Activated naive CD8-positive, alpha-beta T cell treated with anti-CD3 and anti-CD28 coated beads, Interleukin-2, amount 50 U/mL, for 16 hours (primary cell): ENCODE measurements at regions not wholly inside any gene's neighbourhood (a gene's known extent, or its start where the extent isn't known, plus 50 kb on each side); places are given as distances from the start of the nearest gene placed in this dataset.

Experiments
- DNase-seq: peaks from one replicate; pipeline ENCODE4 v3.0.0-alpha.2; 2020; ENCODE audit warnings: low read depth, low spot score

DNA sequence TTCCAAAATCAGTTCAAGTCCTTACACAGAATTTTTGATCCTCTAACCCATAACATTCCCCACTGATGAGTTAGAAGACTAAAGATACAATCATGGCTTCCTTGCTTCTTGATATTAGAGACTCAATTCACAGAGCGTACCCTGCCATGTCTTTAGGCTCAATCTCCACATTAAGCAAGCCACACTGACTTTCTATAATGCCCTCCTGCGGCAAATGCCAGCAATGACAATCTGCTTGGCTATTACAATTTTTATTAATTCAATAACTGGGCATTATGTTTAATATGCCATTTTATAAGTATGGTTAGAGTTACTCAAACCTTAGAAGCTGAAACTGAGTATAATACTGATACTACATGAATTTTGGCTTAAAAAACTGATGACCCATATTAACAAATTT is 479.7 kb upstream of the NR2F2 start:
- DNase-seq, result no peak

DNA sequence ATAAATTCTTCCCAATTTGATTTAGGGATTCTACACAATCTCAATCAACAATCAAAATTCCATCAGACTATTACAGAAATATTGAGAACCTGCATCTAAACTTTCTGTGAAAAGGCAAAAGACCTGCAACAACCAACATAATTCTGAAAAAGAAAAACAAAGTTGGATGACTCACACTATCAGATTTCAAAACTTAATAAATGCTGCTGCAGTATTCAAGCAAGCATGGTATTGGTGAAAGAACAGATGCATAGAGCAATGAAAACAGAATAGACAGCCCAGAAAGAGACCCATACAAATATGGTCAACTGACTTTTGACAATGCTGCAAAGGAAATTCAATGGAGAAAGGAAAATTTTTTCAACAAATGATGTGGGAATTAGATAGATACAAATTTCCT is 477.1 kb upstream of the NR2F2 start:
- DNase-seq, result no peak

DNA sequence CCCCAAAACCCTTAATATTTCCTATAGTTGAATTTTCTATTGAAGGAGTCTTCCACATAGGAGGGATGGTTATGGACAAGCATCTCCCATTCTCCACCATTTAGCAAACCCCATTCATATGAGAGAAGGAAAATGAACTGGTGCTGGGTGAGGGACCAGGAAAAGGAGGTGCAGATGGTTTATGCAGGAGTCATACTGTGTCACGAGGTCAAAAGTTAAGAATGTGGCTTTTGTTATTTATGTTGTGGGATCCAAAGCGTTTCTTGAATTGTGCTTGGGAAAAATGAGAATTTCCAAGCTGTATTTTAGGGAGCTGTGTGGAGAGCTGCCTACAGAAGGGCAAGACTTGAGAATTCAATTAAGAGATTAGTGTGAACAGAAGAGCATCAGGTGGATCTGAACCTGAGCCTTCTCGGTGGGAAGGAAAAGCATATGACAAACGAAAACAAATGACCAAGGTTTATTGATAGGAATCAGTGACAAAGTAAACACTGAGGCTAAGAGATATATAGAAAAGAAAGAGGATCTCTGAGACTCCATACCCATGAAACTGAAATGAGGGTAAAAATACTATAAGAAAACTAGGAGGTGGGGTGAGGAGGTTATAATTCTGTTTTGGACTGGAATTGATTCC is 473.3 kb upstream of the NR2F2 start:
- DNase-seq, result no peak

DNA sequence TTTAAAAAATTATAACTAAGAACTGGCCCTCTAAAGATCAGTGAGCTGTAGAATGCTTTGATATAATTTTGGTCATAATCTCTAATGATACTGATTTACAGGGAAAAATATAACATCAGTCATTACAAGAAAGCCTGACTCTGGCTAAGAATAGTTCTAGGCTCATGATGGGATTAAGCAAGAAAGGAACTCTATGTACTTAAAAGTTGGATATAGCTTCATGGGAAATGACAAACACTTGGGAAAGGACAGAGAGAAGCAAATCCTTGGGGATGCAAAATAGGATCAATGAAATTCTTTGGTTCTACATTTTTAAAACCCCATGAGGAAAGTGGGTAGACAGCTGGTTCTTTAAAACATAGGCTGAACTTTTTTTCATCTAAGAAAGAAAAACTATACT is 472.7 kb upstream of the NR2F2 start:
- no peak for DNase-seq

DNA sequence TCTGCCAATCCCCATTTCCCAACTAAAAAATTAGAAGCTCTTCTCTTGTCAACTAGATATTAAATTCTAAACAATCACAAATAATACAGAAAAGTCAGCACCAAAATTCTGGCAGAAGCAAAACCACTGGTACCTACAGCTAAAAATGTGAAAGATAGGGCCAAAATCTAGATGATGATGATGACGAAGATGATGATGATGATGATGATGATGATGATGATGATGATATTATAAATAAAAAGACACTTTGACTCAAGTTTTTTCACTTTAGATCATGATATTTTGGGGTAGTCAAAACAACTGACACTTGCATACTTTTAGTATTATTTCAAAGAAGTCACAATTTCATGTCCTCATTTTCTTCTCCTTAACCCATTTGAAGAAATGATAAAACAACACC is 470.1 kb upstream of the NR2F2 start:
- DNase-seq, result no peak

DNA sequence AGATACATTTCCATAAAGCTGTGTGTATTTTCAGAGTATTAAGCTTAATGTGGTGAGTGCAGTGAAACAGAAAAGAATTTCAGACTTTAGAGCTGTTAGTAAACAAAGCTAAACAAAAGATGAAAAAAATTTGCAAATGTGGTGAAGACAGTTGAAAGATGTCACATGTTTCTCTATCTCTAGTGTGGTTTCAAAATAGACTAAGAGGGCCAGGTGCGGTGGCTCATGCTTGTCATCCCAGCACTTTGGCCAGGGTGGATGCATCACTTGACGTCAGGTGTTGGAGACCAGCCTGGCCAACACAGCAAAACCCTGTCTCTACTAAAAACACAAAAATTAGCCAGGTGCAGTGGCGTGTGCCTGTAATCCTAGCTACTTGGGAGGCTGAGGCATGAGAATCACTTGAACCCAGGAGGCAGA is 466.0 kb upstream of the NR2F2 start:
- no peak for DNase-seq

DNA sequence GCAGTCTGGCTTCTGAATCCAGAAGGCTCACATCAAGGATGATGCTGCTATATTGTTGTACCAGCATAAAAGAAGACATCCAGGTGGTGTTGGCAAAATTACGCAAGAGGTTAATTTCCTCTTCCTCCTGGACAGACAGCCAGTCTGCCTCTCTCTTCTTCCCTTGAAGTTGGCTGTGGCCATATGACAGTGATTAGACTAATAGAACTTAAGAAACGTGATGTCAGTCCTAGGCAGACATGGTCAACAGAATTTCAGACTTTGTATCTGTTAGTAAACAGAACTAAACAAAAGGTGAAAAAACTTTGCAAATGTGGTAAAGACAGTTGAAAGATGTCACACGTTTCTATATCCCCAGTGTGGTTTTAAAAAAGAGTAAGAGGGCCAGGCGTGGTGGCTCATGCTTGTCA is 465.2 kb upstream of the NR2F2 start:
- no peak for DNase-seq

DNA sequence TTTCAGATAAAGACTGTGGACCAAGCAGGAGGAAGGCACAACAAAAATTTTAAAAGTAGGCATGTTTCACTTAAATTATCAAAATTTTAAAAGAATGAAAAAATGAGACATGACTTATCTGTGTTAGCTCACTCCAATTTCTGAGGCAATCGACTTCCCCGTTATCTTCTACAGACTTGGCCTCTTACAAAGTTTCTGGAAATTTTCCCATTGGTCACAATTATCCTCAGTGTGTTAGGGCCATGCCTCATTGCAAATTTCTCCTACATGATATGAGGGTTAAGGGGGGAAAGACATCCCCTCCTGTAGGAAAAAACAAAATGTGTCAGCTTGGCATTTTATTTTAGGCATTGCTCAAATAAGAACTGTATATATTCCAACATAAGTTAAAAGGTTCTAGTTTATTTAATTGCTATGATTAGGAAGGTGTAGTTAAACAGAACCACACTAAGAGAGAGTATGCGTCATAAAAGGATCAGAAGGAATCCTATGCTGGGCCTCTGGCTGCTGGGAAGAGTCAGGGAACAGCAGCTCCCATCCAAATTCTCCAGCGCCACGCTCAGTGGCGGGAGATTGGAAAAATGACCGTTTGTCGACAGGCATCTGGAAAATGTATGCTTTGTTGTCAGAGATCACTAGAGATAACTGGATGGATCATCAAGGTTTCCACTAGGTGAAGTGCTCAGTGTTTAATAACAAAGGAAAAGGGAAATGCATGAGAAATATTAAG is 463.6 kb upstream of the NR2F2 start:
- DNase-seq, result no peak

DNA sequence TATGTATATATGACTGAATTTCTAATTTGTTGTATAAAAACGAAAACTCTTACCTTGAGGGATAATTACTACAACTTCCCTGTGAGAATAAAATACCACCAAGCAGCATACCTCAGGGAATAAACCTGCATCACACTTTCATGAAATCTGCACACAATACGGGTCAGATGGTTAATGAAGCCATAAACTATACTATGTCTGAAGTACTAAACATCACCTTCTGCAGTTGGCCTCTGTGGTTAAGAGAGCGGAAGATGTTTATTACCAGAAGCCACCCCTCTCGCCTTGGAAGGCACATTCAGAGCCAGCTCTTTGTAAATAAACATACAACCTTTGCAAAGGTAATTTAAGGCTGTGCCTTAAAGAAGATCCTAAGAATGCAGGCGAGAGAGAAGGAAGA is 462.1 kb upstream of the NR2F2 start:
- DNase-seq, result no peak

DNA sequence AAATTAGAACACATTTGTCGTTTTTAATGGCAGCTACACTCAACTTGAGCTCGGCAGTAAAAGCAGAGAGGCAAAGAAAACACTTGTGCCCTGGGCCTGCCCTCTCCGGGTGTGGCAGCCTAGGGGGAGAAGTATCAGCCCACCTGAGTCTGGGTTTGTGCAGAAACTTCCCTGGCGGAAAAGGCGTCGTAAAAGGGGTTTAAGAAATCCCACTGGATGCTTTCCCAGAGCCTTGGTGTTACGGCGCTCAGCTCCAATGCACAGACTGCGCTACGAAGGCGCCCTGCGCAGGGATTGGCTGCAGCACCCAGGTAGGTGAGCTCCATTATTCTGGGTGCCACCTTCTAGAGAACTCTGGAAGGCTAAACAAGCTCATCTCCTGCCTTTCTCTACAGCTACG is 461.5 kb upstream of the NR2F2 start:
- no peak for DNase-seq

DNA sequence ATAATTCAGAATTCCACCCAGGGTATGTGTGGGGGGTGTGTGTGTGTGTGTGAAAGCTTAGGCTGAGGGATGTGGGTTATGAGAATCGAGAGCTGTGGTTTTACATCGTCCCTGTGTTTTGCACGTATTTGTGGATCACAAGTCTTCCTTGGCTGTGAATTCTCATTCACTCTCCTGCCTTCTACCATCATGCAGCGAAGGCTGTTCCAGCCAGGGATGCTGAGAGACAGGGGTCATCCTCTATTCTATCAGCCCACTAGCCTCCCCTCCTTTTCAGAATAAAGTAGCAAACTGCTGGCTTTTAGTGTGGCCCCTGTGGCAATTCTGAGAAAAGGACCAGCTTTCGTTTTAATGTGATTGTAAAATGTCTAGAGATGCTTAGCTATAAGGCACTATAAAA is 460.6 kb upstream of the NR2F2 start:
- DNase-seq, result no peak

DNA sequence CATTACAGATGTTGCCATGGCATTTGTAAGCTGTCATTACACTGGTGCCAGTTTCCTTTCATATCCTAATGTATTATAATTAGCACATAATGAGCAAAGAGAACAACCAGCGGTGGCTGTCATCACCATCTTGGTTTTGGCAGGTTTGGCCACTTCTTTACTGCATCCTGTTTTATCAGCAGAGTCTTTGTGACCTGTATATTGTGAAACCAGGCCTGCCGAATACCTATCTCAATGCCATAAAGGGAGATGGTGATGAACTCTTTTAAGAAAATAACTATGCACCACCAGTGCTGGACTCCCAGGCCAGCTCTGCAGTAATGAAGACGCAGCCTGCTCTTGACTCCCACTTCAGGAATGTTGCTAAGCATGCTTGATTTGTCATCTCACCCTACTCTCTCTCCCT is 458.1 kb upstream of the NR2F2 start:
- DNase-seq, result no peak

DNA sequence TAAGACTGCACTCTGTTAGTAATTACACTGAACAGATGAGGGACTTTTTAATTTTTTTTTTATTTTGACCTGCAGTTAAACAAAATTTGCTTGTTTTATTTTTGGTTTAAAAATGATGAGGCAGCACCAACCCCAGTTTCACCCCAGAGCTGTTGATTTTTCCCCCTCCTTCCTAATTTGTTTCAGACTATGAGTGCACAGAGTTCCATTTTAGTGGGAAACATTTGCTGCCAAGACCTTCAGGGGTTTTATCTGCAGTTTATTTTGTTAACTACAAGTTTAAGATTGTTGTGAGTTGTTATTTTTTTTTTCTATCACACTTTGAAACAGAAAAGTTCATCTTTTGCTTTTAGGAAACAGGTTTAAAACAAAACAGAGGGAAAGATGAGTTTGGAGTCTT is 455.9 kb upstream of the NR2F2 start:
- no peak for DNase-seq

DNA sequence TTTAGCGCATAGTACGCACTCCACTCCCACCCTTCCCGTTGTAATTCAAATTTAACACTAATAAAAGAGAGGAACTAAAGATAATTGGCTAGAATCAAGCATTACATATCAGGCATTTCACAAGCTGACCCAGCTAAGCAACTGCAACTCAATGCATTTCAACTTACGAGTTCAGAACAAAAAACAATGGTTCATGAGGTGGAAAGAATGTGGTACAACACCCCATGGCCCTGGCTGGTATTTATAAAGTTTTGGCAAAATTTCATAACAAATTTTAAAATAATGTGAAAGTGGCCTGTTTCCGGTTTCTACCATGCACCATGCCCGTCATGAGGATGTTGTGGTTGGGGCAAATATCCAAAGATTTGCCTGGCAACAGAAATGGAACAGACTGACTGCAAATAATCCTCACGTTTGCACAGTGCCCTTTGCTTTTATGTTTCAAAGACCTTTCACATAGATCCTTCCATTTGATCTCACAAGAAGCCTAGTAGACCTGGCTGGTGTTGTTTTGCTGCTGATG is 455.3 kb upstream of the NR2F2 start:
- DNase-seq, result no peak

DNA sequence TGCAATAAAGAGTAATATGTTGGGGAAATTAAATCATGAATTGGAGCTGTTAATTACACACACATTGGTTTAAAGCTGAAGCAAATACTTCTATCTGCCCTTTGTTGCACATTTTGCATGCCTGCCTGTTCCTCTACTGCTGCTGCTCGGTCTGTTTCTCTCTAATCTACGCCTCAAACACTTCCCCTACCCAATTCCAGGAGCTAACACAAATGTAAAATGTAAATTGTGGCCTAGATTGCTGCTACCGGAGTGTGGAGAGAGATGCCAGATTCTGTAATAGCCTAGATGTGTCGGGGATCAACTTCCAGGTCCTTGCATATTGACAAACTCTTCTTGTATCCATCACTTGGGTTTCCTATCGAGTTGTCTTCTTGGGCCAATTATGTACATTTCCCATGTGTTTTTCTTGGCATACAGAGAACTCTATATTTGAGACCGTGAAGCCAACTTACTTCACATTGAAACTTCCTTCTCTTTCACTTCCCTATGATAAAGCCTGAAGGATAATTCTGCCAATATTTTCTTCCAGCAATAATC is 450.4 kb upstream of the NR2F2 start:
- no peak for DNase-seq

DNA sequence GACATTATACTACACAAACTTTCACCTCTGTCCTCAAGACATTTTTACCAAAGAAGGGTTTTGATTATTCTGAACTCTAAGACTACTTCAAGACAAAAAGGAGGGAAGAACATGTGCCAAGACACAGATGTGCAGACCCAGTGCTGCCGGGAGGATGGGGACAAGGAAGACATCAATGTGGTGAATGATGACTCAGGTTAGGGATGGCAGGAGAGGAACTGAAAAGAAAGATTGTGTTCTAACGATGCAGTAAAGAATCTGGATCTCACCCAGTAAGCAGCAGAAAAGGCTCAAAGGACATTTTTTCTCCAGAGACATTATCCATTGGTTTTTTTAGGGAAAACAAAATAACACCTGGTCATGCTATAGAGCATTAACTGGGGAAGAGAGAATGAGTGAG is 449.9 kb upstream of the NR2F2 start:
- no peak for DNase-seq

DNA sequence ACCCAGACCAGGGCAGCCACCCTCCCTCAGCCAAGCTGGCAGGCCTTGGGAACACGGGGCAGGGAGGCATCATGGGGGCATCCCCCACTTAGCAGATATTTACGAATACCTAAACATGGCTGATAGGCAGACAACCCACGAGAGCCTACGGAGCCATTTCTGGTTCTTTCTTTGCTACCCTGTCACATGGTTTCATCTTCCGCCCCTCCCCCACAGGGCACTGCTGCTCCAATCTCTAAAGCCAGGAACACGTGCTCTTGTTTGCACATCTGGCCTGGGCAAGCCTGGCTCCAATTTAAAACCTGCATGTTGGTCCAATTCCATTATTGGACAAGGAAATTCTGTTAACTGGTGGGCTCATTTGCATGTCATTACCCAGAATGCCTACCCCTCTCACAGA is 447.4 kb upstream of the NR2F2 start:
- DNase-seq, result no peak

DNA sequence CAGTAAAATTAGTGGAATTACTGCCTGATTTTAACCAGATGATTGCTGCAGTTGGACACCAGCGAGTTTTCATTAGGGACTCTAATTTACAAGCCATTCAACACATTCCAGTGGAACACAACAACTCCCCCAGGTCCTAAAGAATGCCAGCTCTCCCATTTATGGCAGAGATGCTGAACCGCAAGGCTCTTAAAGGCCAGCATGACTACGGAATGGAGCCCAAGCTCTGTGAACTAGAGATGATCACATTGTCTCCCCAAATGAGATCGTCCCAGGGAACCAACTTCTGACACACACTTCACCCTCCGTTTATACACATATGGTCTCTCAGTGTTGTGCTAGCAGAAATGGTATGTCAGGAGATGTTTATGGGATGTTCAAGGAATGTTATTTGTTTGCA is 446.2 kb upstream of the NR2F2 start:
- DNase-seq, result no peak

DNA sequence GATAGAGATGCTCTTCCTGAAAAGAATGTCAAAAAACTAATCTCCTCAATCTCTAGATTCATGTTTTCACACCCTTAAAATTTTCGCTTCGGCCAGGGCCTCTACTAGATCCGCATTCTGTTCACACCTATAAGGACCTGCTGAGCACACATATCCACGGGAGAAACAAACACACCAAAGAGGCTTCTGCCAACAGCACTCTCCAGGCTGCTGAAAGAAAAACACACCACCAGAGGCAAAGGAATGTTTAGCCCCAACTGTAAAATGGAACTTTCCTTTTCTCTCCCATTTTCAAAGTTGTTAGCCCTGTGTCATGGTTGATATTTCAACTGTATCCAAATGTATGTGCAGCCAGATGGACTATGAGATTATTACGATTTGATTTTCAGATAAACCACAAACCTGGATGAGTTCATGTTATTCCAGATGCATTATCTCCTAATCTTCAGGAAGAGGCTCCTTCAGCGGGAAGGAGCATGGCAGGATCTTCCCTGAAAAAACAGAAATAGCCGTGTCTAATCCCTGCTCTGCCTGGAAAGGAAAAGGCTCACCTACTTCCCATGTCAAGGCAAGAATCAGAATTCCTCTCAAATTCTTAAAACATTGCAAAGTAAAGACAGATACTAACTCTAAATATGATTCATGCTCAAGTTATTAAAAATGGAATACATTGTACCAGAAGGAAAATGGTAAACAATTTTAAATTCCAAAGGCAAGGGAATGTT is 442.7 kb upstream of the NR2F2 start:
- no peak for DNase-seq

DNA sequence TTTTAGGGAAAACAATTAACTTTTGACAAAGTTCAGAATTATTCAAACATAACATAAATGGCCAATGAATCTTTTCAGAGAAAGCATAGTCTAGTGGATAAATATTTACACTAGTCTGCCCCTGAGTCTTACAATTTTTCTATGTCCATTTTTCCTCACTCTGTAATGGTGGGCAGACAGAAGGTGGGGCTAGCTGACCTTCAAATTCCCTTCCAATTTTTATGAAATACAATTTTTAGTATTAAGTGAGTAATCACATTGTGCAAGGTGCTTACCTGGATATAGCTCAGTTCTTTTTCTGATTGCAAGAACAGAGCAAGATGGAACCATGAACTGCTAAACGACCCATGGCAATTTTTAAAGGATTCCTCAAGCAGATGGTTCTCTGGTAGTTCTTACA is 441.7 kb upstream of the NR2F2 start:
- DNase-seq, result no peak

DNA sequence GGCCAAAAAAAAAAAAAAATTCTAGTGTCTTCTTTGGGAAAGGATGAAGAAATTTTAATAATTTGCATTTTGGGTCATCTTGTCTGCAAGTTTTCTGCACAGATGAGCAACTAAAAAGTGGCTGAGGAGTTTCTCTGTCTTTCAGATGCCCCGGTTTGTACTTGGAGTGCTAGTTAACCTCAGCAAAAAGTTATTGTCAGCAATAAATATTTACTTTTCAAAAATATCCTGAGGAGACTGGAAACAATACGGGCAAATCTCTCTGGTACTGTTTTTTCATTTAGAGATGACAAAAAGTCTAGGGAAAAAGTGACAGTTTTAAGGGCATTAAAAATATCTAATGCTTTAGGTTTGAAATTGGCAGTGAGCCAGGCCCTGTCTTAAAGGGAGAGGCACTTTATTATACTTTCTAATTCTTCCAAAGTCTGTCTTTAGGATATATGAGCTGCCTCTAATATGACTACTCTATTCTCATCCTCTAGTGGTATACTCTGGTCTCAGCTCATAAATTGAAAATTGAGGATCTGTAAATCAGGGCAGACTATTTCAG is 436.0 kb upstream of the NR2F2 start:
- no peak for DNase-seq

DNA sequence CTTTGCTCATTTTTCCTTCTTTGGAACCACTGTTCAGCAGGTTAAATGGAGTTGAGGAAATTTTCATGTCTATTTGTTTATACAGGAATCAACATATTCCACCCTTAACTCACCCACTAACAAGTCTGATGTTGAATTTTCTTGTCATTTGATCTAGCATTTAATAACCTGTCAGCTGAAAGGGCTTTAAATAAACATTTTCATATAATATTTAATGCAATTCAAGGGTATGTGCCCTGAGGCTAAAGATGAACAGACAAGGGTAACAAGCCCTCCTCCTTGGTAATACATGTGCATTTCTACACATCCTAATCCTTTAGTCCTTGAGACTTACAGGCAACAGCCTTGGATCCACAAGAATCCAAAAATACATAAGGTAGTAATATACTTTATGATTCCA is 435.0 kb upstream of the NR2F2 start:
- DNase-seq, result no peak
